ENCODE measurements at regions not wholly inside any gene's neighbourhood (a gene's known extent, or its start where the extent isn't known, plus 50 kb on each side); places are given as distances from the start of the nearest gene placed in this dataset.

- no peak overlapping the region for H3K4me3 ChIP-seq (ENCODE audit: low read depth, low read length, poor library complexity, severe bottlenecking)
- no peaks in the 10 kb centered on the region for H3K79me2 ChIP-seq (ENCODE audit: insufficient read depth, low read length)
- no peaks in the 10 kb centered on the region for H3K36me3 ChIP-seq (ENCODE audit: insufficient read depth, low read length)
- no peaks in the 10 kb centered on the region for H4K20me1 ChIP-seq (ENCODE audit: insufficient read depth, low read length)
- no peak overlapping the region for H3K27ac ChIP-seq (ENCODE audit: low read depth, low read length, poor library complexity, severe bottlenecking)
- no peaks in the 10 kb centered on the region for H3K9me3 ChIP-seq (ENCODE audit: low read length)
- no peaks in the 10 kb centered on the region for H3K4me1 ChIP-seq (ENCODE audit: insufficient read depth, low read length, severe bottlenecking)
- no peak overlapping the region for H3K9ac ChIP-seq (ENCODE audit: low read length)
- H3K27me3 ChIP-seq (ENCODE audit: insufficient read depth, low read length): no peaks in the 10 kb centered on the region
- H2AFZ ChIP-seq (ENCODE audit: low read length): no peak overlapping the region
- no peaks in the 10 kb centered on the region for H3F3A ChIP-seq (ENCODE audit: insufficient read depth, low read length)
- TF ChIP-seq, protein P1, sequence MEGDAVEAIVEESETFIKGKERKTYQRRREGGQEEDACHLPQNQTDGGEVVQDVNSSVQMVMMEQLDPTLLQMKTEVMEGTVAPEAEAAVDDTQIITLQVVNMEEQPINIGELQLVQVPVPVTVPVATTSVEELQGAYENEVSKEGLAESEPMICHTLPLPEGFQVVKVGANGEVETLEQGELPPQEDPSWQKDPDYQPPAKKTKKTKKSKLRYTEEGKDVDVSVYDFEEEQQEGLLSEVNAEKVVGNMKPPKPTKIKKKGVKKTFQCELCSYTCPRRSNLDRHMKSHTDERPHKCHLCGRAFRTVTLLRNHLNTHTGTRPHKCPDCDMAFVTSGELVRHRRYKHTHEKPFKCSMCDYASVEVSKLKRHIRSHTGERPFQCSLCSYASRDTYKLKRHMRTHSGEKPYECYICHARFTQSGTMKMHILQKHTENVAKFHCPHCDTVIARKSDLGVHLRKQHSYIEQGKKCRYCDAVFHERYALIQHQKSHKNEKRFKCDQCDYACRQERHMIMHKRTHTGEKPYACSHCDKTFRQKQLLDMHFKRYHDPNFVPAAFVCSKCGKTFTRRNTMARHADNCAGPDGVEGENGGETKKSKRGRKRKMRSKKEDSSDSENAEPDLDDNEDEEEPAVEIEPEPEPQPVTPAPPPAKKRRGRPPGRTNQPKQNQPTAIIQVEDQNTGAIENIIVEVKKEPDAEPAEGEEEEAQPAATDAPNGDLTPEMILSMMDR (IDR thresholded peaks at IDR 0.05; ENCODE audit: low read length): no peak
- no peak for TF ChIP-seq EZH2 (IDR thresholded peaks at IDR 0.05; ENCODE audit: borderline replicate concordance, low read length)
- H3K9me2 ChIP-seq (ENCODE audit: low read depth, low read length): no peaks in the 10 kb centered on the region
- H3K4me2 ChIP-seq (ENCODE audit: low read length): no peak overlapping the region
Measured at GRCh38 chr3:74054566-74054965, 429.8 kb upstream of the PDZRN3 start.

DNA sequence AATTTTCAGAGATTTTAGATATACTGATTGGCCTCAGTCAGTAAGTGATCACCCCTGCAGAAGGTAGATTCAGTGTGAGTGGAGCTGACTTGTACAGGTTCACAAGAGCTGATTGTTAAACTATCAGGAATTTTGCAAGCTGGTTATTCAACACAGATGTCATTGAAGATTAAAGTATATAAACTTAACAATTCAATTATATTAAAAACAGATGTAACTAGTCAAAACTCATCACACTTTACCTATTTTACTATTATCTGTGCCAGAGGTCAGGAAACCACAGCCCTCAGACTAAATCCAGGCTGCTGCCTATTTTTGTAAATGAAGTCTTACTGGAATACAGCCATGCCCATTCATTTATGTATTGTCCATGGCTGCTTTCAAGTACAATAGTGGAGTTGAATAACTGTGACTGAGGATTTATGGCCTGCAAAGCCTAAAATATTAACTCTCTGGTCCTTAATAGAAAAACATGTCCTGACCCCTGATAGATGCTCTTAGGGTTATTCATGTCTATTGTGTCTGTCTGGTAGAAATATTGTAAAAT, 429.3 kb upstream of the PDZRN3 start:
- H3K9ac ChIP-seq (ENCODE audit: low read length): no peak overlapping the region
- H3K79me2 ChIP-seq (ENCODE audit: insufficient read depth, low read length): no peaks in the 10 kb centered on the region
- no peaks in the 10 kb centered on the region for H3K9me2 ChIP-seq (ENCODE audit: low read depth, low read length)
- no peaks in the 10 kb centered on the region for H3K36me3 ChIP-seq (ENCODE audit: insufficient read depth, low read length)
- H3K4me2 ChIP-seq (ENCODE audit: low read length): no peak overlapping the region
- no peak overlapping the region for H3K27ac ChIP-seq (ENCODE audit: low read depth, low read length, poor library complexity, severe bottlenecking)
- no peaks in the 10 kb centered on the region for H3K4me1 ChIP-seq (ENCODE audit: insufficient read depth, low read length, severe bottlenecking)
- no peaks in the 10 kb centered on the region for H3F3A ChIP-seq (ENCODE audit: insufficient read depth, low read length)
- H3K4me3 ChIP-seq (ENCODE audit: low read depth, low read length, poor library complexity, severe bottlenecking): no peak overlapping the region
- no peaks in the 10 kb centered on the region for H4K20me1 ChIP-seq (ENCODE audit: insufficient read depth, low read length)
- H3K27me3 ChIP-seq (ENCODE audit: insufficient read depth, low read length): no peaks in the 10 kb centered on the region
- TF ChIP-seq, protein P1 (IDR thresholded peaks at IDR 0.05; ENCODE audit: low read length): no peak
- TF ChIP-seq EZH2 (IDR thresholded peaks at IDR 0.05; ENCODE audit: borderline replicate concordance, low read length): no peak
- no peak overlapping the region for H2AFZ ChIP-seq (ENCODE audit: low read length)
- no peaks in the 10 kb centered on the region for H3K9me3 ChIP-seq (ENCODE audit: low read length)

GRCh38 chr3:74049444-74049843, 424.7 kb upstream of the PDZRN3 start:
- Histone ChIP-seq H3K36me3 (ENCODE audit: insufficient read depth, low read length) (no peaks in the 10 kb centered on the region), H3K4me3 (ENCODE audit: low read depth, low read length, poor library complexity, severe bottlenecking) (no peak overlapping the region), H3K27ac (ENCODE audit: low read depth, low read length, poor library complexity, severe bottlenecking) (no peak overlapping the region)

More at GRCh38 chr3:74049444-74049843, 424.7 kb upstream of the PDZRN3 start:
- no peaks in the 10 kb centered on the region for H3K4me1 ChIP-seq (ENCODE audit: insufficient read depth, low read length, severe bottlenecking)
- H3F3A ChIP-seq (ENCODE audit: insufficient read depth, low read length): no peaks in the 10 kb centered on the region
- H3K4me2 ChIP-seq (ENCODE audit: low read length): no peak overlapping the region
- H3K27me3 ChIP-seq (ENCODE audit: insufficient read depth, low read length): no peaks in the 10 kb centered on the region
- no peaks in the 10 kb centered on the region for H3K9me3 ChIP-seq (ENCODE audit: low read length)
- no peaks in the 10 kb centered on the region for H3K79me2 ChIP-seq (ENCODE audit: insufficient read depth, low read length)
- H2AFZ ChIP-seq (ENCODE audit: low read length): no peak overlapping the region
- H3K9me2 ChIP-seq (ENCODE audit: low read depth, low read length): no peaks in the 10 kb centered on the region
- H3K9ac ChIP-seq (ENCODE audit: low read length): no peak overlapping the region
- TF ChIP-seq, protein P1 (IDR thresholded peaks at IDR 0.05; ENCODE audit: low read length): no peak
- no peak for TF ChIP-seq EZH2 (IDR thresholded peaks at IDR 0.05; ENCODE audit: borderline replicate concordance, low read length)
- no peaks in the 10 kb centered on the region for H4K20me1 ChIP-seq (ENCODE audit: insufficient read depth, low read length)
